DLD1 (cell line): ENCODE measurements at regions not wholly inside any gene's neighbourhood (a gene's known extent, or its start where the extent isn't known, plus 50 kb on each side); places are given as distances from the start of the nearest gene placed in this dataset.

Experiments
- in situ Hi-C: cut with HindIII; loops from 2 replicates; pipeline ENCODE4 v1.10.0; 2017; ENCODE audit warnings: low sequenced_read_pairs

DNA sequence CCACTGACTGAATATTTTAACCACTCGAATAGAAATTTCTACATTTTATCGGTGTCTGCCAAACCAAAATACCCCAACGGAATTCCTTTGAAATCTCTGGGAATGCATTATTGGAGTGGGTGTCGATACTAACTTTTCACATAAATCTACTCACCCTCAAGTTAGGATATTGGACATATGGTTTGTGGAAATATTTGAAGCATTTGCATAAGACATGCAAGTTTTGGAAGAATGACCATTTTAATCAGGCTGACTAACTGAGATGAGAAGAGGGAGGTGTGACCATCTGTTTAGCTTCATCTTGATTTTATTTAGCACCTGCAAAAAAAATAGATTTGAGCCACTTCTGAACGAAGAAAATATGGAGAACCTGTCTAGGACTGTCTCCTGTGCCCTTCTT, 61.2 kb downstream of the KLF6 start:
- in situ Hi-C loops = no loop called here

- in situ Hi-C loops = no loop called here
Measured at GRCh38 chr10:3720228-3721019, 64.6 kb downstream of the KLF6 start.

DNA sequence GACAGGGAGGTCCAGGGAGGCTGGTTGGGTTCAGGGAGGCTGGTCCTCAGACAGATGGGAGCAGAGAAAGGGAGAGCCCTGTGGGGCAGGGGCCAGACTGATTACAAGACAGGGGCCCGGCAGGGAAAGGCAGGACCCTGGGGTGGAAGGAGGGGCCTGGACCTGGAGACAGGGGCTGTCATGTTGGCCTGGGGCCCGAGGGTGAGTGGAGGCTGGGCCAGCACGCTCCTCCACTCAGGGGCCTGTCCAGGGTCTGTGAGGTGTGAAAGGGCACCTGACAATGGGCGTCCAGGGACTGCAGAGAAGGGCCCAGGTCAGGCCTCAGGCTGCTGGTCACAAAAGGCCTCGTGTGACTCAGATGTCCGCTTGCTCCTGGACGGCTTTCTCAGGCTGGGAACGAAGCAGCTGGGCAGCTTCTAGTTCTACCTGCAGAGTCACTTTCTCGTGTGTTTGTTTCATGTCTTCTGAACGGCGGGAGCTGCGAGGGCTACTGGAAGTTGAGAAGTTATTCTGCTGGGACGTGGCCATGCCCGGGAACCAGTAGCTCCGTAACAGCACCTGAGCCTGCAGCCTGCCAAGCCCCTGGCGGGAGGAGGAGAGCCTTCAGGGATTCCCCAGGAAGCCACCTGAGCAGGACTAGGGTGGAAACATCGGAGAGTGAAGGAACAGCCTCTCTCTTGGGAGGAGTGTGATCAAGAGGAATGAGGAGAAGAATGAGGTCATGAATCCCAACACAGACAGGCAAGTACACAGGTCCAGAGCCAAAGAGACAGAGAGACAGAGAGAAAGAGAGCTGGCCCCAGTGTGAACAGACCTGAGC, 65.8 kb downstream of the KLF6 start:
- in situ Hi-C loops = no loop called here

DNA sequence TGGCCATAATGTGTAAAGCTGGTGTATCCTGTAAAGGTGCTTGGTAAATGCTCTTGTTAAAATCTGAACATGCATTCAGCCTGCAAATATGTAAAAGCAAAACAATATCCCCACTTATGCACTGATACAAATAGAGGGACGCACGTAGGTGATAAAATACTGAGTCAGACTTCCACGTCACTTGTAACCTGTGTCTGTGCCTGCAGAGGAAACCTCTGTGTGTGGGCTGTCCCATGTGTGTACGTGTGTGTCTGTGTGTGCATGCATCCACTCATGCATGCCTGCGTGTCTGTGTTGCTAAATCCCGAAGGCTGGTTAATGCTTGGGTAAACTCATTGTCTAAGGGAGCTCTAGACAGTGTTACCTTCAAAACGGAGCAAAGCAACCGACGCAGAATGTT, 68.9 kb downstream of the KLF6 start:
- in situ Hi-C loops = no loop called here

GRCh38 chr10:3714967-3715366, 70.0 kb downstream of the KLF6 start:
- in situ Hi-C loops = no loop called here

- in situ Hi-C loops = no loop called here
Measured at GRCh38 chr10:3714531-3714930, 70.5 kb downstream of the KLF6 start.

DNA sequence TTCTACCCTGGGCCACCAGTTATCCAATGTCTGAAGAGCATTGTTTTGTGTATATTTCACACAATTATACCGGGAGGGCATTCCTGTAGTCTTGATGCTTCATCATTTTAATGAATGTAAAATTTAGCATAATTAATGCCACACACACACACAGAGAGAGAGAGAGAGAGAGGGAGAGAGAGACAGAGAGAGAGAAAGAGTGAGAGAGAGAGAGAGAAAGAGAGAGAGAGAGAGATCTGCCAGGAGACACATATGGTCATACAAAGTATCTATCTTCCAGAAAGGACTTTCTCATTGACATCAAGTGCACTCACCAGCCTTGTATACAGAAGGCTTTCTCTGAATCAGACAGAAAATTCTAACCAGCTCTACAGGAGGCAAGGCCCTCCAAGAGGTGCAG, 72.3 kb downstream of the KLF6 start:
- in situ Hi-C loops = no loop called here

GRCh38 chr10:3711918-3712317, 73.1 kb downstream of the KLF6 start:
- in situ Hi-C loops = no loop called here

- in situ Hi-C loops = no loop called here
Measured at GRCh38 chr10:3710764-3711163, 74.2 kb downstream of the KLF6 start.

DNA sequence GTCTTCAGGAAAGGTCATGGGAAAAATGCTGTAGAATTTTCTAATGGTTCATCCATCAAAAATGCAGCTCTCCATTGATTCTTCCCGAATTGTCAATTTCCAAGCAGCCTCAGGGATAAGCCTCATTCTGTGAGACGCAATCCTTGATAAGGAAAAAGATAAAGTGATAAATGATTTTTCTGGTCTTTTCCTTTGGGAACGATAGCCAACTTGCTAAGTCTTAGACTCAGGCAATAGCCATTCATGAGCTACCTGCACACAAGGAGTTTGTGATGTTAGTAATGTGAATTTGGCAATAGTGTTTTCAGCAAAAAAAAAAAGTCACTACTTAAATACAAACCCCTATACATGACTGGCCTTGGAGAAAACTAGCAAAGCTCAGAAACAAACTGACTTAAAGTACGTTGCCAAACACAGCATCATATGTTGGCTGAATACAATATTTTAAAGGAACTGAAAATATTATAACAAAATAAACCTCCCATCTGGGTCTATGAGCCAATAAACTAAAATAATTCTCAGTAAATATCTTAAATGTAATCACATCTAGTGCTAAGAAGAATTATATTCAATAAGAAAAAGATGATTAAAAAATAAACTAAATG, 75.5 kb downstream of the KLF6 start:
- in situ Hi-C loops = no loop called here

GRCh38 chr10:3708852-3709251, 76.2 kb downstream of the KLF6 start:
- in situ Hi-C loops = no loop called here

DNA sequence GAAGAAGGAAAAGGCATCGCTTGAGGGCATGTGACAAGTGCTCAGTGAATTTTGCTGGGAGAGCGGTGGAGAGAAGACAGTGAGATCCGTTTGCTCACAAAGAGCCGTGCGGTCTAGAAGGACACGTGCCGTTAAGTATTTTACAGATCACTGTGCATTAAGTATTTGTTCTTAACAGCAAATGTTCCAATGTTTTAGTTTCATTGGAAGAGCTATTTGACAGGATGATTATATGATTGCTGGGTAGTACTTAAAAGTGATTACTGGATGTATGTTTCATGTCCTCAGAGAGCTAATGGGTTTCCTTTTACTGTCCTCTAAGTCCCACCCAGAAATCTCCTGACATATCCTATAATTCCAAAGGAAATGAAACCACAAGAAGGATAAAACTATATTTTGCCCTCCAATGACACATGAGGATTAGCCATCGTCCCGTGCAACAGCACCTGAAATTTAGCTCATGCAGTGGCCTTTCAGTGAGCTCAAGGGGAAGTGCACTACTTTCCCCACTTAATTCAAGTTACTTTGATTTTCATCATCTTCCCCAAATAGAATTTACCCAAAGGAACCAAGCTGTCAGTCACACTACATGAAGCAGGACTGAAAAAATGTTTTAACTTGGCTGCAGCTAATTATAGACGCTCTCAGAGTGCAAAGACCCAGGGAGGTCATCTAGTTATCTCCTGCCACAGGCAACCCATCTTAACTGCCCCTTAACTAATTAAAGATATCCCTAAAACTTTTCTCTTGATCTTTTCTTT, 80.3 kb downstream of the KLF6 start:
- in situ Hi-C loops = no loop called here

DNA sequence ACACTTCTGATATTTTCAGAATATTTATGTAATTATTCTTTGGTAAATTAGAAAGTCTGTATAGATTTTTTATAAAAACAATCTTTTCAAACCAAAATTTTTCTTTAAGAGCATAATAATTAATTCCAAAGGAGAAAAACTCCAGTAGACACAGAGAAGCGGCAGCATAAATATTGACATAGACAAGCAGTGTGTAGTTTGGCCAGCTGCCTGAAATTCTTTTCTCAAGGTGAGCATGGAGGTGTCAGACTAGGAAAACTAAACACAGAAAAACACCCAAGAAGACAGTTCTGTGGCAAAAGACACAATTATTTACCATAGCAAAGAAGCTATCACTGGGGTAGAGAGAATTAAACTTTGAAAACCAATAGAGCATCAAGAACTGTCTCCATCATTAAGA, 82.4 kb downstream of the KLF6 start:
- in situ Hi-C loops = no loop called here

DNA sequence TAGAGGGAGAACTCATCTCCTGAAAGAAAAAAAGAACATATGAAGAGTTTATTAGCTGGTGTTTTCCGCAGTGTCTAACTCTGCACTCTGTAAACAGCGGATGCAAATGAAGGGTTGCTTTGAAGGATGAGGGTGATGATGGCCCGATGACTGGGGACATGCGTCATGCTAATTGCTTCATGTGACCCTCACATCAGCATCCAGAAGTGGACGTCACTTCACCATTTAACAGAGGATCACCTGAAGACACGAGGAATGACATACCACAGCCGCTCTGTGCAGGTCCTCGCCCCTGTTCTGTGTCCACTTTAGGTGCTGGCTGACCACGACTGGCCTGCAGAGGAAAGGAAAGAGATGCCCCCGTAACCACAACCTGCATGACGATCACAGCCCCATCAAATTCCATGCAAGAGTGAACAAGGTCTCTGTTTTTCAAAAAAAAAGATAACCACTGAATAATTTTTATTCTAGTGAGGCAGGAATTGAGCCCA, 82.9 kb downstream of the KLF6 start:
- in situ Hi-C loops = no loop called here

- in situ Hi-C loops = no loop called here
Measured at GRCh38 chr10:3701491-3701890, 83.5 kb downstream of the KLF6 start.

GRCh38 chr10:3700531-3701076, 84.4 kb downstream of the KLF6 start:
- in situ Hi-C loops = no loop called here

GRCh38 chr10:3699916-3700315, 85.1 kb downstream of the KLF6 start:
- in situ Hi-C loops = no loop called here

GRCh38 chr10:3698312-3698711, 86.7 kb downstream of the KLF6 start:
- in situ Hi-C loops = no loop called here

GRCh38 chr10:3693698-3694080, 91.3 kb downstream of the KLF6 start:
- in situ Hi-C loops = no loop called here

- in situ Hi-C loops = no loop called here
Measured at GRCh38 chr10:3693022-3693697, 91.8 kb downstream of the KLF6 start.
